ENCODE measurements at regions not wholly inside any gene's neighbourhood (a gene's known extent, or its start where the extent isn't known, plus 50 kb on each side); places are given as distances from the start of the nearest gene placed in this dataset.

GRCh38 chr21:27595716-27596115 is 628.8 kb upstream of the ADAMTS5 start:
- no peak for DNase-seq
- no peak overlapping the region for H3K4me3 ChIP-seq
- TF ChIP-seq EP300 (IDR thresholded peaks at IDR 0.05; ENCODE audit: low read depth) (no peak), POLR2AphosphoS5 (IDR thresholded peaks at IDR 0.05) (no peak), CTCF (IDR thresholded peaks at IDR 0.05) (no peak)
- in situ Hi-C loops (cut with MboI; ENCODE audit: low pct_ligation_motif_present in 1 of 4, low pct_unique_long_range_greater_than_20kb in 1 of 4, low sequenced_read_pairs in 3 of 4): no loop called here
- no peaks in the 10 kb centered on the region for H3K36me3 ChIP-seq
- H3K9me3 ChIP-seq: no peaks in the 10 kb centered on the region
- no peaks in the 10 kb centered on the region for H3K4me1 ChIP-seq
- intact Hi-C loops (cut with DNase I; ENCODE audit: low total_unique reads): no loop called here
- no peak overlapping the region for H3K27ac ChIP-seq
- 80 to 90% methylated on average over 1 of the region's 1 CpG for WGBS, 2 donors (ENCODE audit: low coverage in 1 of 2)
- no peaks in the 10 kb centered on the region for H3K27me3 ChIP-seq

- no peaks in the 10 kb centered on the region for H3K9me3 ChIP-seq
- in situ Hi-C loops (cut with MboI; ENCODE audit: low pct_ligation_motif_present in 1 of 4, low pct_unique_long_range_greater_than_20kb in 1 of 4, low sequenced_read_pairs in 3 of 4) (no loop called here), intact Hi-C loops (cut with DNase I; ENCODE audit: low total_unique reads) (no loop called here)
- DNase-seq: no peak
- TF ChIP-seq POLR2AphosphoS5 (IDR thresholded peaks at IDR 0.05) (no peak), CTCF (IDR thresholded peaks at IDR 0.05) (no peak), POLR2A (IDR thresholded peaks at IDR 0.05) (no peak), EP300 (IDR thresholded peaks at IDR 0.05; ENCODE audit: low read depth) (no peak)
- no peak overlapping the region for H3K27ac ChIP-seq
- WGBS, 2 donors (ENCODE audit: low coverage in 1 of 2): 55 to 74% methylated on average over 2 to 6 of the region's 6 CpGs
- H3K4me1 ChIP-seq: no peaks in the 10 kb centered on the region
- H3K27me3 ChIP-seq: no peaks in the 10 kb centered on the region
- no peaks in the 10 kb centered on the region for H3K36me3 ChIP-seq
- H3K4me3 ChIP-seq: no peak overlapping the region
These were observed 623.4 kb upstream of the ADAMTS5 start for GRCh38 chr21:27590271-27590670.

- DNase-seq: no peak
- Histone ChIP-seq H3K4me3 (no peak overlapping the region), H3K9me3 (no peaks in the 10 kb centered on the region), H3K4me1 (no peaks in the 10 kb centered on the region), H3K27me3 (no peaks in the 10 kb centered on the region), H3K27ac (no peak overlapping the region), H3K36me3 (no peaks in the 10 kb centered on the region)
- in situ Hi-C loops (cut with MboI; ENCODE audit: low pct_ligation_motif_present in 1 of 4, low pct_unique_long_range_greater_than_20kb in 1 of 4, low sequenced_read_pairs in 3 of 4): no loop called here
- intact Hi-C loops (cut with DNase I; ENCODE audit: low total_unique reads): no loop called here
- 64 to 77% methylated on average over 3 of the region's 3 CpGs for WGBS, 2 donors (ENCODE audit: low coverage in 1 of 2)
- TF ChIP-seq EP300 (IDR thresholded peaks at IDR 0.05; ENCODE audit: low read depth): no peak
These were observed 622.9 kb upstream of the ADAMTS5 start for GRCh38 chr21:27589781-27590180.

GRCh38 chr21:27586986-27587385 is 620.1 kb upstream of the ADAMTS5 start:
- H3K4me3 ChIP-seq: no peak overlapping the region
- TF ChIP-seq CTCF (IDR thresholded peaks at IDR 0.05) (no peak), POLR2AphosphoS5 (IDR thresholded peaks at IDR 0.05) (no peak), POLR2A (IDR thresholded peaks at IDR 0.05) (no peak), EP300 (IDR thresholded peaks at IDR 0.05; ENCODE audit: low read depth) (no peak)
- in situ Hi-C loops (cut with MboI; ENCODE audit: low pct_ligation_motif_present in 1 of 4, low pct_unique_long_range_greater_than_20kb in 1 of 4, low sequenced_read_pairs in 3 of 4) (no loop called here), intact Hi-C loops (cut with DNase I; ENCODE audit: low total_unique reads) (no loop called here)
- no peaks in the 10 kb centered on the region for H3K27me3 ChIP-seq
- WGBS, 2 donors (ENCODE audit: low coverage in 1 of 2): 91 to 93% methylated on average over 10 of the region's 10 CpGs
- H3K4me1 ChIP-seq: no peaks in the 10 kb centered on the region
- no peak overlapping the region for H3K27ac ChIP-seq
- DNase-seq: no peak
- no peaks in the 10 kb centered on the region for H3K9me3 ChIP-seq
- H3K36me3 ChIP-seq: no peaks in the 10 kb centered on the region

GRCh38 chr21:27586326-27586725 is 619.4 kb upstream of the ADAMTS5 start:
- intact Hi-C loops (cut with DNase I; ENCODE audit: low total_unique reads): no loop called here
- no peak for TF ChIP-seq POLR2A (IDR thresholded peaks at IDR 0.05)
- no peak for TF ChIP-seq CTCF (IDR thresholded peaks at IDR 0.05)
- no peak for TF ChIP-seq EP300 (IDR thresholded peaks at IDR 0.05; ENCODE audit: low read depth)
- no peak for TF ChIP-seq POLR2AphosphoS5 (IDR thresholded peaks at IDR 0.05)
- H3K27me3 ChIP-seq: no peaks in the 10 kb centered on the region
- no peaks in the 10 kb centered on the region for H3K36me3 ChIP-seq
- H3K4me1 ChIP-seq: no peaks in the 10 kb centered on the region
- 66 to 71% methylated on average over 3 of the region's 3 CpGs for WGBS, 2 donors (ENCODE audit: low coverage in 1 of 2)
- H3K9me3 ChIP-seq: no peaks in the 10 kb centered on the region
- in situ Hi-C loops (cut with MboI; ENCODE audit: low pct_ligation_motif_present in 1 of 4, low pct_unique_long_range_greater_than_20kb in 1 of 4, low sequenced_read_pairs in 3 of 4): no loop called here
- no peak overlapping the region for H3K27ac ChIP-seq
- no peak overlapping the region for H3K4me3 ChIP-seq
- no peak for DNase-seq

Data from transverse colon (tissue), 4 donors.